GM10266 (cell line): ENCODE measurements at regions not wholly inside any gene's neighbourhood (a gene's known extent, or its start where the extent isn't known, plus 50 kb on each side); places are given as distances from the start of the nearest gene placed in this dataset.

ENCODE experiments used
- DNase-seq: peaks from one replicate; pipeline ENCODE4 v3.0.0; 2012; ENCODE audit errors: extremely low spot score
- CTCF ChIP-seq: IDR thresholded peaks from 2 replicates; pipeline ENCODE4 v1.5.1; 2012; ENCODE audit warnings: mild to moderate bottlenecking, low read depth; ENCODE audit not compliant: control insufficient read depth, insufficient read depth; ENCODE audit errors: missing control alignments

GRCh38 chr9:106557996-106558667 lies 304.8 kb upstream of the ZNF462 start:
- no peak for TF ChIP-seq CTCF

GRCh38 chr9:106560540-106560939 lies 302.4 kb upstream of the ZNF462 start:
- no peak for DNase-seq
- no peak for TF ChIP-seq CTCF

More at GRCh38 chr9:106557996-106558667, 304.8 kb upstream of the ZNF462 start:
- no peak for DNase-seq

- DNase-seq = no peak
- no peak for TF ChIP-seq CTCF
Observed at GRCh38 chr9:106575823-106576222, 287.1 kb upstream of the ZNF462 start.

GRCh38 chr9:106576232-106576760 lies 286.7 kb upstream of the ZNF462 start:
- no peak for DNase-seq
- TF ChIP-seq CTCF = no peak

- DNase-seq = no peak
- TF ChIP-seq CTCF = no peak
Observed at GRCh38 chr9:106577121-106577520, 285.8 kb upstream of the ZNF462 start.

- no peak for DNase-seq
- TF ChIP-seq CTCF = no peak
Observed at GRCh38 chr9:106580546-106580945, 282.4 kb upstream of the ZNF462 start.

GRCh38 chr9:106581973-106582372 lies 281.0 kb upstream of the ZNF462 start:
- no peak for TF ChIP-seq CTCF
- DNase-seq = no peak
